ENCODE measurements at regions not wholly inside any gene's neighbourhood (a gene's known extent, or its start where the extent isn't known, plus 50 kb on each side); places are given as distances from the start of the nearest gene placed in this dataset.
"Not testable (repeated sequence)": the region's sequence is repeated elsewhere in the genome, so short reads cannot be mapped to it uniquely, and the experiment has no call there.

- DNase-seq: no peak
These were observed 90.6 kb downstream of the CRYGS start for GRCh38 chr3:186453531-186453930.

- no peak for DNase-seq
These were observed 90.5 kb upstream of the DGKG start for GRCh38 chr3:186452517-186452916.

- DNase-seq: no peak
These were observed 89.3 kb upstream of the DGKG start for GRCh38 chr3:186451371-186451770.

- no peak for DNase-seq
These were observed 82.9 kb upstream of the DGKG start for GRCh38 chr3:186444974-186445373.

GRCh38 chr3:186444288-186444687 lies 82.3 kb upstream of the DGKG start:
- no peak for DNase-seq

- DNase-seq: not testable (repeated sequence)
These were observed 80.9 kb upstream of the DGKG start for GRCh38 chr3:186442979-186443378.

- DNase-seq: no peak
These were observed 80.1 kb upstream of the DGKG start for GRCh38 chr3:186442162-186442561.

- no peak for DNase-seq
These were observed 78.9 kb upstream of the DGKG start for GRCh38 chr3:186440891-186441290.

- no peak for DNase-seq
These were observed 77.7 kb upstream of the DGKG start for GRCh38 chr3:186439725-186440124.

GRCh38 chr3:186435332-186435731 lies 73.3 kb upstream of the DGKG start:
- DNase-seq: not testable (repeated sequence)

- no peak for DNase-seq
These were observed 71.1 kb upstream of the DGKG start for GRCh38 chr3:186432944-186433732.

- DNase-seq: no peak
These were observed 70.2 kb upstream of the DGKG start for GRCh38 chr3:186432189-186432588.

GRCh38 chr3:186427627-186428281 lies 65.7 kb upstream of the DGKG start:
- peak; percentile 34 for DNase-seq

GRCh38 chr3:186425788-186426730 lies 64.0 kb upstream of the DGKG start:
- DNase-seq: no peak

- no peak for DNase-seq
These were observed 59.9 kb upstream of the DGKG start for GRCh38 chr3:186421946-186422345.

GRCh38 chr3:186418671-186419145 lies 56.7 kb upstream of the DGKG start:
- no peak for DNase-seq

- no peak for DNase-seq
These were observed 55.8 kb upstream of the DGKG start for GRCh38 chr3:186417791-186418190.

- no peak for DNase-seq
These were observed 52.8 kb upstream of the DGKG start for GRCh38 chr3:186414735-186415419.

- peak; percentile 32 for DNase-seq
These were observed 51.8 kb upstream of the DGKG start for GRCh38 chr3:186413615-186414415.

GRCh38 chr3:186411994-186412393 lies 50.0 kb upstream of the DGKG start:
- no peak for DNase-seq

Measured in femur (tissue), 1 donor.